Bronchial epithelial cell (primary cell): ENCODE measurements at regions not wholly inside any gene's neighbourhood (a gene's known extent, or its start where the extent isn't known, plus 50 kb on each side); places are given as distances from the start of the nearest gene placed in this dataset.
A peak's percentile ranks its signal among the peaks of the same experiment; 100 is the strongest.

ENCODE experiments used
- DNase-seq: peaks from one replicate; pipeline ENCODE4 v3.0.0-alpha.2; 2010; ENCODE audit warnings: low read depth
- FAIRE-seq: peaks from 2 replicates; lab custom pipeline; 2011; peaks lifted over from hg19 to GRCh38; lab: Jason Lieb, UNC
- H3K27me3 ChIP-seq: 2 replicates; pipeline ENCODE4 v1.5.1; 2011; ENCODE audit warnings: low read length; ENCODE audit not compliant: control insufficient read depth, insufficient read depth
- H3K36me3 ChIP-seq: 2 replicates; pipeline ENCODE4 v1.5.1; 2011; ENCODE audit warnings: low read length; ENCODE audit not compliant: control insufficient read depth, insufficient read depth
- H3K4me3 ChIP-seq: 2 replicates; pipeline ENCODE4 v1.5.1; 2011; ENCODE audit warnings: mild to moderate bottlenecking, low read depth, low read length, control low read depth
- CTCF ChIP-seq: IDR thresholded peaks from 2 replicates; pipeline ENCODE4 v1.5.1; 2011; ENCODE audit warnings: mild to moderate bottlenecking, moderate library complexity, low read length, control low read depth, inconsistent platforms; ENCODE audit not compliant: insufficient read depth, severe bottlenecking

GRCh38 chr6:146904596-146904995, 299.6 kb upstream of the STXBP5 start:
- no peak for FAIRE-seq
- no peak overlapping the region for H3K4me3 ChIP-seq
- TF ChIP-seq CTCF, result no peak
- no peaks in the 10 kb centered on the region for H3K36me3 ChIP-seq
- H3K27me3 ChIP-seq, result no peaks in the 10 kb centered on the region
- DNase-seq, result no peak

- no peaks in the 10 kb centered on the region for H3K27me3 ChIP-seq
- DNase-seq (peak; percentile 41), FAIRE-seq (no peak)
- H3K4me3 ChIP-seq, result no peak overlapping the region
- no peaks in the 10 kb centered on the region for H3K36me3 ChIP-seq
- no peak for TF ChIP-seq CTCF
Measured at GRCh38 chr6:146905181-146905704, 299.0 kb upstream of the STXBP5 start.

GRCh38 chr6:146908786-146909185, 295.4 kb upstream of the STXBP5 start:
- no peaks in the 10 kb centered on the region for H3K27me3 ChIP-seq
- no peaks in the 10 kb centered on the region for H3K36me3 ChIP-seq
- no peak for TF ChIP-seq CTCF
- FAIRE-seq, result no peak
- DNase-seq, result no peak
- no peak overlapping the region for H3K4me3 ChIP-seq

GRCh38 chr6:146909376-146909775, 294.8 kb upstream of the STXBP5 start:
- FAIRE-seq (no peak), DNase-seq (no peak)
- Histone ChIP-seq H3K36me3 (no peaks in the 10 kb centered on the region), H3K27me3 (no peaks in the 10 kb centered on the region), H3K4me3 (no peak overlapping the region)
- TF ChIP-seq CTCF, result no peak

GRCh38 chr6:146909886-146910285, 294.3 kb upstream of the STXBP5 start:
- FAIRE-seq (no peak), DNase-seq (no peak)
- Histone ChIP-seq H3K27me3 (no peaks in the 10 kb centered on the region), H3K36me3 (no peaks in the 10 kb centered on the region), H3K4me3 (no peak overlapping the region)
- TF ChIP-seq CTCF, result no peak

GRCh38 chr6:146910611-146911010, 293.6 kb upstream of the STXBP5 start:
- Histone ChIP-seq H3K27me3 (no peaks in the 10 kb centered on the region), H3K4me3 (no peak overlapping the region), H3K36me3 (no peaks in the 10 kb centered on the region)
- FAIRE-seq (no peak), DNase-seq (no peak)
- TF ChIP-seq CTCF, result no peak
